Right lobe of liver (tissue), 6 donors: ENCODE measurements at regions not wholly inside any gene's neighbourhood (a gene's known extent, or its start where the extent isn't known, plus 50 kb on each side); places are given as distances from the start of the nearest gene placed in this dataset.
A peak's percentile ranks its signal among the peaks of the same experiment; 100 is the strongest.

ENCODE experiments used
- ATAC-seq, 4 donors: fragments of 200-7000 bp; cut with Tn5 transposase; one replicate each; pipeline ENCODE4 v1.9.1; 2020; ENCODE audit warnings: mild to moderate bottlenecking in 4 of 4, moderate library complexity in 4 of 4
- DNase-seq, 3 donors: peaks; one replicate each; pipeline ENCODE4 v3.0.0-alpha.2; 2020
- H3K27ac ChIP-seq, 3 donors: fragments of 200-600 bp; one replicate each; pipeline ENCODE4 v1.8.0; 2022
- H3K27me3 ChIP-seq, 2 donors: fragments of 200-600 bp; one replicate each; pipeline ENCODE4 v1.8.0; 2022
- H3K36me3 ChIP-seq, 4 donors: fragments of 200-600 bp; sonication (generic) in 1 of 4; one replicate each; pipeline versions ENCODE4 v1.5.1 to v1.8.0; 2017 to 2022; ENCODE audit warnings: control low read depth in 1 of 4
- H3K4me1 ChIP-seq, 4 donors: fragments of 200-600 bp; sonication (generic) in 1 of 4; one replicate each; pipeline versions ENCODE4 v1.5.1 to v1.8.0; 2017 to 2022; ENCODE audit warnings: control low read depth in 1 of 4
- H3K4me3 ChIP-seq, 3 donors: fragments of 200-600 bp; one replicate each; pipeline ENCODE4 v1.8.0; 2022
- H3K9me3 ChIP-seq, 4 donors: fragments of 200-600 bp; sonication (generic) in 1 of 4; one replicate each; pipeline versions ENCODE4 v1.5.1 to v1.8.0; 2017 to 2022; ENCODE audit warnings: control low read depth in 1 of 4
- CTCF ChIP-seq, 4 donors: fragments of 200-600 bp in 3 of 4; fragments of 450-650 bp in 1 of 4; IDR thresholded peaks; one replicate each; pipeline versions ENCODE4 v1.5.1 to v1.8.0; 2016 to 2022; ENCODE audit warnings: antibody characterized with exemption in 4 of 4, mild to moderate bottlenecking in 2 of 4
- POLR2A ChIP-seq: fragments of 450-650 bp; IDR thresholded peaks from one replicate; pipeline ENCODE4 v1.6.1; 2017; ENCODE audit warnings: antibody characterized with exemption, mild to moderate bottlenecking
- WGBS: methylation state at CpG from one replicate; pipeline ENCODE4 v1.1.6; 2018; ENCODE audit warnings: low coverage, low lambda C conversion rate; ENCODE audit not compliant: insufficient coverage; ENCODE audit errors: missing lambda C conversion rate; 5-methylcytosine and 5-hydroxymethylcytosine counted together
- intact Hi-C, 2 donors: fragments of 100-400 bp; cut with DNase I; formaldehyde crosslinking; loops; one replicate each; pipeline versions ENCODE4 v1.11.2 to v1.14.1; 2022
- donor health status: DM: no; HTN: yes; CAD: no.
- donor health status: DM: no; HTN: no; CAD: no.
- donor health status: DM: no; HTN: no; CAD: no.
- donor health status: DM: no; HTN: yes; CAD: no.
- donor health status: DM: no; HTN: yes; CAD: no.

- Histone ChIP-seq H3K27me3 (no peaks in the 10 kb centered on the region), H3K9me3 (no peaks in the 10 kb centered on the region), H3K4me1 (no peaks in the 10 kb centered on the region), H3K27ac (no peak overlapping the region), H3K36me3 (no peaks in the 10 kb centered on the region), H3K4me3 (no peak overlapping the region)
- 81% methylated on average over 4 of the region's 4 CpGs for WGBS
- no peak for DNase-seq
- intact Hi-C loops = no loop called here
- TF ChIP-seq CTCF (IDR thresholded peaks at IDR 0.05) (no peak), POLR2A (no peak)
- no peak for ATAC-seq
These were observed 75.3 kb upstream of the SIMC1 start for GRCh38 chr5:176162888-176163287.

GRCh38 chr5:176166427-176166826 lies 71.8 kb upstream of the SIMC1 start:
- ATAC-seq (peak in 2 of 4 donors; percentile 19 to 39), DNase-seq (no peak)
- TF ChIP-seq CTCF (IDR thresholded peaks at IDR 0.05) (no peak), POLR2A (no peak)
- no peaks in the 10 kb centered on the region for H3K4me1 ChIP-seq
- no peaks in the 10 kb centered on the region for H3K36me3 ChIP-seq
- no peak overlapping the region for H3K4me3 ChIP-seq
- H3K27me3 ChIP-seq = no peaks in the 10 kb centered on the region
- no peaks in the 10 kb centered on the region for H3K9me3 ChIP-seq
- WGBS = 34% methylated on average over 4 of the region's 4 CpGs
- intact Hi-C loops = no loop called here
- H3K27ac ChIP-seq = no peak overlapping the region

GRCh38 chr5:176167800-176168199 lies 70.4 kb upstream of the SIMC1 start:
- Histone ChIP-seq H3K9me3 (no peaks in the 10 kb centered on the region), H3K27ac (no peak overlapping the region), H3K36me3 (no peaks in the 10 kb centered on the region), H3K4me1 (no peaks in the 10 kb centered on the region), H3K27me3 (no peaks in the 10 kb centered on the region), H3K4me3 (no peak overlapping the region)
- DNase-seq (no peak), ATAC-seq (no peak)
- TF ChIP-seq CTCF (IDR thresholded peaks at IDR 0.05) = no peak
- no peak for TF ChIP-seq POLR2A
- 60% methylated on average over 6 of the region's 6 CpGs for WGBS
- intact Hi-C loops = no loop called here

- H3K9me3 ChIP-seq = no peaks in the 10 kb centered on the region
- 33% methylated on average over 3 of the region's 3 CpGs for WGBS
- no peaks in the 10 kb centered on the region for H3K27me3 ChIP-seq
- no peak for TF ChIP-seq CTCF (IDR thresholded peaks at IDR 0.05)
- no peak for TF ChIP-seq POLR2A
- ATAC-seq = no peak
- no peak overlapping the region for H3K27ac ChIP-seq
- intact Hi-C loops = no loop called here
- DNase-seq = no peak
- H3K4me1 ChIP-seq = no peaks in the 10 kb centered on the region
- H3K4me3 ChIP-seq = no peak overlapping the region
- H3K36me3 ChIP-seq = no peaks in the 10 kb centered on the region
These were observed 68.7 kb upstream of the SIMC1 start for GRCh38 chr5:176169393-176170063.

- WGBS = 47% methylated on average over 2 of the region's 2 CpGs
- Histone ChIP-seq H3K9me3 (no peaks in the 10 kb centered on the region), H3K27ac (no peak overlapping the region), H3K4me3 (no peak overlapping the region), H3K4me1 (no peaks in the 10 kb centered on the region), H3K27me3 (no peaks in the 10 kb centered on the region), H3K36me3 (no peaks in the 10 kb centered on the region)
- no peak for TF ChIP-seq CTCF (IDR thresholded peaks at IDR 0.05)
- TF ChIP-seq POLR2A = no peak
- ATAC-seq = no peak
- DNase-seq = no peak
- intact Hi-C loops = no loop called here
These were observed 68.1 kb upstream of the SIMC1 start for GRCh38 chr5:176170084-176170483.
